GM21390 (cell line): ENCODE measurements at regions not wholly inside any gene's neighbourhood (a gene's known extent, or its start where the extent isn't known, plus 50 kb on each side); places are given as distances from the start of the nearest gene placed in this dataset.

Source experiments
- ATAC-seq: cut with Tn5 transposase; IDR thresholded peaks from one replicate; pipeline ENCODE4 v1.9.1; 2021; ENCODE audit not compliant: unreplicated experiment

GRCh38 chr4:188534297-188534696 is 395.1 kb downstream of the TRIML1 start:
- no peak for ATAC-seq

GRCh38 chr4:188534917-188535316 is 395.7 kb downstream of the TRIML1 start:
- ATAC-seq: no peak

GRCh38 chr4:188536826-188537225 is 397.6 kb downstream of the TRIML1 start:
- no peak for ATAC-seq

- no peak for ATAC-seq
Measured at GRCh38 chr4:188550296-188550695, 411.1 kb downstream of the TRIML1 start.

GRCh38 chr4:188551156-188551555 is 411.9 kb downstream of the TRIML1 start:
- ATAC-seq: no peak

- ATAC-seq: no peak
Measured at GRCh38 chr4:188552741-188553275, 413.6 kb downstream of the TRIML1 start.

- ATAC-seq: no peak
Measured at GRCh38 chr4:188554413-188554812, 415.2 kb downstream of the TRIML1 start.

GRCh38 chr4:188573104-188573503 is 433.9 kb downstream of the TRIML1 start:
- no peak for ATAC-seq

GRCh38 chr4:188578657-188579056 is 439.4 kb downstream of the TRIML1 start:
- no peak for ATAC-seq

GRCh38 chr4:188596021-188596420 is 456.8 kb downstream of the TRIML1 start:
- ATAC-seq: no peak

GRCh38 chr4:188603646-188604045 is 464.4 kb downstream of the TRIML1 start:
- no peak for ATAC-seq

GRCh38 chr4:188606635-188607034 is 467.4 kb downstream of the TRIML1 start:
- no peak for ATAC-seq

GRCh38 chr4:188611143-188611542 is 471.9 kb downstream of the TRIML1 start:
- no peak for ATAC-seq

- no peak for ATAC-seq
Measured at GRCh38 chr4:188612659-188613058, 473.4 kb downstream of the TRIML1 start.

- ATAC-seq: no peak
Measured at GRCh38 chr4:188613976-188614375, 474.7 kb downstream of the TRIML1 start.

GRCh38 chr4:188619456-188620149 is 480.4 kb downstream of the TRIML1 start:
- ATAC-seq: no peak

GRCh38 chr4:188620608-188621007 is 481.4 kb downstream of the TRIML1 start:
- no peak for ATAC-seq

- no peak for ATAC-seq
Measured at GRCh38 chr4:188623314-188623854, 484.1 kb downstream of the TRIML1 start.

GRCh38 chr4:188624370-188624769 is 485.1 kb downstream of the TRIML1 start:
- no peak for ATAC-seq

- ATAC-seq: no peak
Measured at GRCh38 chr4:188627892-188628291, 488.7 kb downstream of the TRIML1 start.

- no peak for ATAC-seq
Measured at GRCh38 chr4:188639479-188640100, 500.3 kb downstream of the TRIML1 start.

- no peak for ATAC-seq
Measured at GRCh38 chr4:188647820-188648370, 508.7 kb downstream of the TRIML1 start.
